ENCODE measurements at regions not wholly inside any gene's neighbourhood (a gene's known extent, or its start where the extent isn't known, plus 50 kb on each side); places are given as distances from the start of the nearest gene placed in this dataset.

DNA sequence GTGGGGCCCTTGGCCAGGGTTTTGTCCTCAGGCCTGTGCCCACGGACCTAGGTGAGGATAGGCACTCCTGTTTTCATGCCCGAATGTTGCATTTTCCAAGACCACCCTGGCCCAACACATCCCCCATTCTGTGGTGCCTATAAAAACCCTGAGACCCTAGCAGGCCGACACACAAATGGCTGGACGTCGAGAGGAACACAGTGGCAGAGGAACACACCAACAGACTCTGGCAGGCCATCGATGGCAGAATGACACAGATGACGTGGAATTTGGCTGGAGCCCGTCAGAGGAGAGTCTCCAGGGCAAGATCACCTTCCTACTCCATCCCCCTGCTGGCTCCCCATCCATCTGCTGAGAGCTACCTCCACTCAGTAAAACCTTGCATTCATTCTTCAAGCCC is 898.8 kb downstream of the ANKRD7 start:
- Histone ChIP-seq H3K4ac (ENCODE audit: low read depth, low read length) (no peak overlapping the region), H3K23ac (ENCODE audit: low read depth, low read length) (no peak overlapping the region), H4K91ac (ENCODE audit: insufficient read depth, low read depth, low read length) (no peak overlapping the region), H3K14ac (replicated peaks; ENCODE audit: low read depth, low read length) (no peak overlapping the region), H2BK20ac (ENCODE audit: low read depth, low read length) (no peak overlapping the region), H2BK15ac (ENCODE audit: low read depth, low read length) (no peak overlapping the region), H3K18ac (ENCODE audit: low read depth, low read length) (no peak overlapping the region), H4K8ac (ENCODE audit: low read depth in 2 of 2, low read length in 2 of 2) (no peak overlapping the region), H2BK5ac (ENCODE audit: low read depth, low read length, poor library complexity, severe bottlenecking) (no peak overlapping the region), H3K56ac (ENCODE audit: extremely low read depth, insufficient read depth, low read length) (no peak overlapping the region), H2AFZ (replicated peaks; ENCODE audit: low read length, poor library complexity) (no peak overlapping the region), H3K4me2 (ENCODE audit: low read depth, low read length) (no peak overlapping the region), H3K27me3 (ENCODE audit: control insufficient read depth, insufficient read depth, low read length) (no peaks in the 10 kb centered on the region), H4K5ac (ENCODE audit: low read depth, low read length) (no peak overlapping the region), H3K9me3 (ENCODE audit: control insufficient read depth, insufficient read depth, low read length) (no peaks in the 10 kb centered on the region), H2BK120ac (ENCODE audit: low read depth, low read length) (no peak overlapping the region), H3K36me3 (ENCODE audit: control insufficient read depth, insufficient read depth, low read length) (no peaks in the 10 kb centered on the region), H3K4me1 (ENCODE audit: control insufficient read depth, insufficient read depth, low read length) (no peaks in the 10 kb centered on the region), H3K9me1 (ENCODE audit: insufficient read depth, low read length) (no peaks in the 10 kb centered on the region), H2AK9ac (replicated peaks; ENCODE audit: low read depth, low read length, poor library complexity) (no peak overlapping the region), H3K4me3 (ENCODE audit: insufficient read depth, low read depth, low read length) (no peak overlapping the region), H2AK5ac (ENCODE audit: low read depth, low read length) (no peak overlapping the region), H3K79me1 (ENCODE audit: low read depth in 1 of 2, low read length in 2 of 2) (no peaks in the 10 kb centered on the region), H3K9ac (ENCODE audit: low read depth, low read length) (no peak overlapping the region), H4K20me1 (ENCODE audit: insufficient read depth, low read length) (no peaks in the 10 kb centered on the region), H3K27ac (ENCODE audit: insufficient read depth, low read length) (no peak overlapping the region)
- WGBS, 2 experiments (ENCODE audit: extremely low coverage in 2 of 2, insufficient read length in 1 of 2), result no CpG with 5 or more reads among the region's 8 CpGs
- DNase-seq (no peak), ATAC-seq (ENCODE audit: low read depth) (no peak)
- in situ Hi-C loops (cut with MboI; ENCODE audit: low sequenced_read_pairs) (no loop called here), intact Hi-C loops (cut with micrococcal nuclease) (no loop called here), dilution Hi-C loops (cut with HindIII; ENCODE audit: low sequenced_read_pairs, unreplicated experiment) (no loop called here)
- ChIA-PET POLR2A (ENCODE audit: unreplicated experiment) (no interaction called here), CTCF (no interaction called here)
- BruUV-seq (replicated peaks), result no TSS peak
- TF ChIP-seq CHD1 (IDR thresholded peaks at IDR 0.05; ENCODE audit: low read depth, low read length) (no peak), RAD21 (IDR thresholded peaks at IDR 0.05; ENCODE audit: low read length) (no peak), SMC3 (IDR thresholded peaks at IDR 0.05; ENCODE audit: low read depth, low read length) (no peak), POLR2A (IDR thresholded peaks at IDR 0.05; ENCODE audit: low read depth, low read length) (no peak), RCOR1 (IDR thresholded peaks at IDR 0.05; ENCODE audit: insufficient replicate concordance, low read length) (no peak), BHLHE40 (IDR thresholded peaks at IDR 0.05; ENCODE audit: low read depth, low read length) (no peak), CEBPB (IDR thresholded peaks at IDR 0.05; ENCODE audit: low read depth, low read length) (no peak), FOS (IDR thresholded peaks at IDR 0.05; ENCODE audit: low read depth, low read length) (no peak), NFE2L2 (IDR thresholded peaks at IDR 0.05; ENCODE audit: low read depth, low read length) (no peak), MAZ (IDR thresholded peaks at IDR 0.05; ENCODE audit: borderline replicate concordance, low read depth, low read length) (no peak), MAFK (IDR thresholded peaks at IDR 0.05; ENCODE audit: low read depth, low read length) (no peak), MXI1 (IDR thresholded peaks at IDR 0.05; ENCODE audit: borderline replicate concordance, low read depth, low read length) (no peak)
- TF ChIP-seq, protein P1, sequence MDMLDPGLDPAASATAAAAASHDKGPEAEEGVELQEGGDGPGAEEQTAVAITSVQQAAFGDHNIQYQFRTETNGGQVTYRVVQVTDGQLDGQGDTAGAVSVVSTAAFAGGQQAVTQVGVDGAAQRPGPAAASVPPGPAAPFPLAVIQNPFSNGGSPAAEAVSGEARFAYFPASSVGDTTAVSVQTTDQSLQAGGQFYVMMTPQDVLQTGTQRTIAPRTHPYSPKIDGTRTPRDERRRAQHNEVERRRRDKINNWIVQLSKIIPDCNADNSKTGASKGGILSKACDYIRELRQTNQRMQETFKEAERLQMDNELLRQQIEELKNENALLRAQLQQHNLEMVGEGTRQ (IDR thresholded peaks at IDR 0.05; ENCODE audit: low read depth, low read length), result no peak
- TF ChIP-seq, protein P2, sequence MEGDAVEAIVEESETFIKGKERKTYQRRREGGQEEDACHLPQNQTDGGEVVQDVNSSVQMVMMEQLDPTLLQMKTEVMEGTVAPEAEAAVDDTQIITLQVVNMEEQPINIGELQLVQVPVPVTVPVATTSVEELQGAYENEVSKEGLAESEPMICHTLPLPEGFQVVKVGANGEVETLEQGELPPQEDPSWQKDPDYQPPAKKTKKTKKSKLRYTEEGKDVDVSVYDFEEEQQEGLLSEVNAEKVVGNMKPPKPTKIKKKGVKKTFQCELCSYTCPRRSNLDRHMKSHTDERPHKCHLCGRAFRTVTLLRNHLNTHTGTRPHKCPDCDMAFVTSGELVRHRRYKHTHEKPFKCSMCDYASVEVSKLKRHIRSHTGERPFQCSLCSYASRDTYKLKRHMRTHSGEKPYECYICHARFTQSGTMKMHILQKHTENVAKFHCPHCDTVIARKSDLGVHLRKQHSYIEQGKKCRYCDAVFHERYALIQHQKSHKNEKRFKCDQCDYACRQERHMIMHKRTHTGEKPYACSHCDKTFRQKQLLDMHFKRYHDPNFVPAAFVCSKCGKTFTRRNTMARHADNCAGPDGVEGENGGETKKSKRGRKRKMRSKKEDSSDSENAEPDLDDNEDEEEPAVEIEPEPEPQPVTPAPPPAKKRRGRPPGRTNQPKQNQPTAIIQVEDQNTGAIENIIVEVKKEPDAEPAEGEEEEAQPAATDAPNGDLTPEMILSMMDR (conservative IDR thresholded peaks at IDR 0.05; ENCODE audit: low read depth, low read length), result no peak
- TF ChIP-seq, protein P3, sequence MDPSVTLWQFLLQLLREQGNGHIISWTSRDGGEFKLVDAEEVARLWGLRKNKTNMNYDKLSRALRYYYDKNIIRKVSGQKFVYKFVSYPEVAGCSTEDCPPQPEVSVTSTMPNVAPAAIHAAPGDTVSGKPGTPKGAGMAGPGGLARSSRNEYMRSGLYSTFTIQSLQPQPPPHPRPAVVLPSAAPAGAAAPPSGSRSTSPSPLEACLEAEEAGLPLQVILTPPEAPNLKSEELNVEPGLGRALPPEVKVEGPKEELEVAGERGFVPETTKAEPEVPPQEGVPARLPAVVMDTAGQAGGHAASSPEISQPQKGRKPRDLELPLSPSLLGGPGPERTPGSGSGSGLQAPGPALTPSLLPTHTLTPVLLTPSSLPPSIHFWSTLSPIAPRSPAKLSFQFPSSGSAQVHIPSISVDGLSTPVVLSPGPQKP (IDR thresholded peaks at IDR 0.05; ENCODE audit: borderline replicate concordance, low read depth, low read length), result no peak

Measured in IMR-90 (cell line).